Activated CD4-positive, CD25-positive, alpha-beta regulatory T cell treated with anti-CD3 and anti-CD28 coated beads, Interleukin-2, amount 50 U/mL, for 16 hours (primary cell): ENCODE measurements at regions not wholly inside any gene's neighbourhood (a gene's known extent, or its start where the extent isn't known, plus 50 kb on each side); places are given as distances from the start of the nearest gene placed in this dataset.
"Not testable (repeated sequence)": the region's sequence is repeated elsewhere in the genome, so short reads cannot be mapped to it uniquely, and the experiment has no call there.

ENCODE experiments used
- DNase-seq: peaks from one replicate; pipeline ENCODE4 v3.0.0-alpha.2; 2020; ENCODE audit warnings: low read depth, low spot score

DNA sequence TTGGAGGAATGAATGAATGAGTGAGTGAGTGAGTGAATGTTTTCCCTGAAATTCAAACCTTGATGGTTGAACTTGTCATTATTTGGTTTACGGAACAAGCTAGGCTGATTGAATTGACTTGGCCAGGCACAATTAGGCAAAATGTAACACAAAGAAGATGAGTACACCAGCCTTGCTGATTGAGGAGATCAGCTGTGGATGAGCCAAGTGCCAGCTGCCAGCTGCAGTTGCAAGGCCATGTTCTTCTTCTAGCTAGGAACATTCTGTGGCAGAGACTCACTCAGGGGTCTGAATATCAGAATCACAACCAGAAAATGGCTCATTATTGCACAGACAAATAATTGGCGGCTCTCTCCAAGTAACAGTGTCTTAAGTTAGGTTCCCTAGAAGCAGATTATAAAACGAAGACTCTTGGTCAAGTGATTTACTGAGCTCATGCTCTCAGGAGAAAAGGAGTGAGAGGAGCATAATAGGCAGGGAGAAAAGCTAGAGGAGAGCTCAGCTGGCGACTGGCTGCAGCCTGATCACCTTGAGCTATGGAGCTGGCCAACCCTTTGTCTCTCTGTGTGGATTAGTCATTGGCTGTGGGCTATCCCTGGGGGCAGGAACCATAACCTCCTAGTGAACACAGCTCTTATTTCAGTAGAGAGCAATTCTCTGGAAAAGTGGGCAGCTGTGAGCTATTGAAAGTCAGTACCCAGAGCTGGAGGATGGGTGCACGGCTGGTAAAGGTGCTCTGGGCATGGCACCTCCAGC is 225.3 kb upstream of the SERP2 start:
- DNase-seq = no peak

GRCh38 chr13:44149231-44149630 is 224.4 kb upstream of the SERP2 start:
- DNase-seq = not testable (repeated sequence)

GRCh38 chr13:44149821-44150220 is 223.8 kb upstream of the SERP2 start:
- DNase-seq = no peak

- no peak for DNase-seq
Observed at GRCh38 chr13:44151474-44151873, 222.2 kb upstream of the SERP2 start.

DNA sequence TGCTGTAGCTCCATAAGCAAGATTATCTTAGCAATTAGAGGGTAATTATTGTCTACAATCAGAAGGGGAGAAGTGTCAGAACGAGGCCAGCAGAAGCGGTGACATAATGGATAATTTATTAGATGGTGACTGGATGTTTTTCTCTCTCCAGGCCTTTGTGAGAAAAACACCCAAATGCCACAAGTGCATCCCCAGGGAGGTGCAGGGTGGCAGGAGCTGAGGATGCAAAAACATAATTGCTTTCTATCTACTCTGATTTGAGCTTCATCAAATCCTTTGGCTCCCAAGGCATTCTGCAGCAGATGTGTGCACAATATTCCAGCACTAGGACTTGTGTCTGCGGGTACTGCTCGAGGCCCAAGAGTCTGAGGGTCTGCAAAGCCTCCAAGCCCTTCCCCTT is 220.1 kb upstream of the SERP2 start:
- no peak for DNase-seq

- DNase-seq = no peak
Observed at GRCh38 chr13:44155422-44156293, 218.0 kb upstream of the SERP2 start.

DNA sequence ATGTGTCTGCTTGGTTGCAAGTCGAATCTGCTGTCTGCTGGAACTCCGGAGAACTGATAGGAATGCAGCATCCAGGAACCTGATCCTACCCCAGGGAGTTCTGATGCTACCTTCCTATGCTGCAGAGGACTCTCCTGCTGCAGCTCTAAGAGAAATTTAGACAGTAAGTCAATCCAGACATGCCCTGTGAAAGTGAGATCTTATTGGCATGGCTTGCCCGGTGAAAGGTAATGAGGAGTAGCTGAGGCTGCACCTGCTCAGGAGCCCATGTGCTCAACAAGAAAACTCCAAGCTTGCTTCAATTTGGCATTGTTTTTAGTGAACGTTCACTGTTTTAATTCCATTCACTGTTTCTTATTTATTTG is 217.3 kb upstream of the SERP2 start:
- DNase-seq = no peak

DNA sequence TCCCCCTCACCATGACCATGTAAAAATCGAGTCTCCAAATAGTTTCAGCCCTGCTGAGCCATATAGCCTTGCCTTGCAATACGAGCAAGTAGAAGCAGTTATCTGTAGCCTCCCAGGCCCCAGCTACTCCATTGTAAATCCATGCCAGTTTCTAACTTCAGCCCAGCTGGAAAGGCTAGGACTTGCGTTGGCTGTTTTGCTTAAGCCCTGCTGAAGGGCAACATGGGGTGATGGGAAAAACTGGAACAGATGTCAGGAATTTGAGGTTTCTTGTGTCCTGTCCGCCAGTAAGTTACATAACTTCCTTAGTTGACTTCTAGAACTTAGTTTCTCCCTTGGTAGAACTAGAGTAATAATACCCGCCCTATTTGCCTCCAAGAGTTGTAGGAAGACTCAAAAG is 216.0 kb upstream of the SERP2 start:
- DNase-seq = no peak

DNA sequence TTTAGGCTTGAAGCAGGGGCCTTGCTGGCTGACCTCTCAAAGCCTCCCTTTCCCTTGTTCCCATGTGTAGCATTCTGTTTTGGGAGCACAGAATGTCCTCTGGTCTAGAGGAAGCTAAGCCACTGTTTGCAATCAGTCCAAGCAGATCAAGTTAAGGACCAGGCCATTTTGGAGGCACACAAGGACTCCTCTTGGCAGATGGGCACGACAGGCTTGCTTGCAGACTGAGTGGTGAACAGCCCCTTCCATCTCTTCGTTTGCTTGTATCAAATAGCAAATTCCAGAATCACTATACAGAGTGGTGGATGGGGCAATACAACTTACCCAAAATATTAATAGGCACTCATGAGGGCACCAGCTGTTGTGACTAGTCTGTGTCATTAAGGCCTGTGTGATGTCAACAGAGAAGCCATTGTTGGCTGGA is 215.5 kb upstream of the SERP2 start:
- no peak for DNase-seq

DNA sequence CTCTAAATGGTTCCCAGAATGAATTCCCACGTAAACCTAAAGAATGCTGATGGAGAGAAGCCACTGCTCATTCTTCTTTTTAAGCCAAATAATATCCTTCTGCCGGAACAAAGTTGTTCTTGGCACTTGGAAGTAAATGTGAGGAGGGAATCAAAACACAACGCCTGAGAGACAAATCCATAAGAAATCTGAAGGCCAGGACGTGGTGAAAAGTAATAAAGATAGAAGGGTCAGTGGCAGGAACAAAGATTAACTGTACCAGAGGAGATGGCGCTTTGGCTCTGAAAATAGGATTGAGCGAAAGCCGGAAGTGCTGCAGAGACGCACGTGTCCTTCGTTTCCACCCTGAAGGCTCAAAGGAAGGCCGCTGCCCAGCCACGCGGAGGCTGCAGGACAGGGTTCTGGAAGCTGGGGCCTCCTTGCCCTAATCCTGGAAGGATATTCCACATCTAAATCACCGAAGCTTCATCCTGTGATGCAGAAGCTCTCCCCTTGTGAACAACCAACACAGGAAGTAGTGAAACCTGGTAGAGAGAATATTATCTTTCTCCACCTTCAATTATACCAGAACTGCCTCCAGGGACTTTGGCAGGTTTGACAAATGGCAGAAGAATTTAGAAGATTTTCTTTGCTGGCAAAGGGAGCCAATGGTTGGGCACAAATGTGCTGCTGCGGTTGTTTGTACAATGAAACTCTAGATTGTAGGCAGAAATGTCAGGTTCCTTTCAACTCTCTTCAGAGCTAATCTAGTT is 214.6 kb upstream of the SERP2 start:
- no peak for DNase-seq

DNA sequence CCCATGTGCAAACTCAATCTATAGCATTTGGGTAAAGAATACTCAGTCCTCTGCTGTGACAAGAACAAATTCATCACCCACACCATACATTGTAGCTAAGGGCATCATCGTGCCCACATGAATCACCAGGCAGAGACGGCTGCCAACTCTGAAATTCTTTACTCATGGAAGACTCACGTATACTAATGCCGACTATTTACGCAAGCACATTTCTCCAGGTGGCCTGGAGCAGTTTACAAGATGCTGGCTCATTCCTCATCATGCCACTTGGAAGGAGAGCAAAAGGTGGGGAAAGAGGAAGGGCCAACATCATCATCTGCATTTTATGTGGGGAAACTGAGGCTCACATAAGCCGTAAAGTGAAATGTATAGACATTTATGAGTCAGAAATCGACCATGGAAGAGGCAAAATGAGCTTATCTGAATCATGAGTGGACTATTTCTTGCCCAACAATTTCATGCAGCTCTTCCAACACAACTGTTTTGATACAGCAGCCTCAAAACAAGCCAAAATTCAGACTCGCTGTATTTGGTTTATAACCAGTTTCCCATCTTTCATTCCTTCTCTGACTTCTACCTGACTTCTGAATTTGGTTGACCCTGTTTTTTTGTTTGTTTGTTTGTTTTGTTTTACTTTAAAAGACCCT is 213.9 kb upstream of the SERP2 start:
- no peak for DNase-seq

DNA sequence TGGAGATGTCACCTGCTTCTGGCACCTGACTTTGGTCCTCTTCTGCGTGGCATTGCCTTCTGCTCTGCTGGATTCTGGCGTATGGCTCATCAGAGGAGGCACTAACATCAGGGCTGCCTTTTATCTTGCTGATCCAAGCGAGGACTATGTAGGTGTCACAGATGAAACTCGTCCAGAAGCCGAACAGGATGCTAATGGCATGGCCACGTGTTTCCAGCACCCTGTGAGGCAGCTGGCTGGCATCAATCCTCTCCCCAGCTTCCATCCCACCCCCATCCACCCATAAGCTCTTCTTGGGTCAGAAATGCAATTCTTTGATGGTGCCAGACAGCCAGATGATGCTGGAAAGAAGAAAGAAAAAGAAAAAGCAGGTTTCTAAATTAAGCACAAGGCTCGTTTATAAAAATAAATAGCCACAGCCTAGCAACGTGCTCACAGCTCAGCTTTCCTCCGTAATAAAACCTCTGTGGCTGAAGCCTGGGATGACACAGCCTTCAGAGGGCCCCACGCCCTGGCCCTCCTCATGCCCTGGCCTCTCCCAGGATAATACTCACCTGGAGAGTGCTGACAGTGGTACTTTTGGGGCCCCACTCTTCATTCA is 212.9 kb upstream of the SERP2 start:
- no peak for DNase-seq

GRCh38 chr13:44163108-44163507 is 210.5 kb upstream of the SERP2 start:
- DNase-seq = no peak

- DNase-seq = no peak
Observed at GRCh38 chr13:44165221-44165888, 208.3 kb upstream of the SERP2 start.

- no peak for DNase-seq
Observed at GRCh38 chr13:44165889-44166496, 207.6 kb upstream of the SERP2 start.

DNA sequence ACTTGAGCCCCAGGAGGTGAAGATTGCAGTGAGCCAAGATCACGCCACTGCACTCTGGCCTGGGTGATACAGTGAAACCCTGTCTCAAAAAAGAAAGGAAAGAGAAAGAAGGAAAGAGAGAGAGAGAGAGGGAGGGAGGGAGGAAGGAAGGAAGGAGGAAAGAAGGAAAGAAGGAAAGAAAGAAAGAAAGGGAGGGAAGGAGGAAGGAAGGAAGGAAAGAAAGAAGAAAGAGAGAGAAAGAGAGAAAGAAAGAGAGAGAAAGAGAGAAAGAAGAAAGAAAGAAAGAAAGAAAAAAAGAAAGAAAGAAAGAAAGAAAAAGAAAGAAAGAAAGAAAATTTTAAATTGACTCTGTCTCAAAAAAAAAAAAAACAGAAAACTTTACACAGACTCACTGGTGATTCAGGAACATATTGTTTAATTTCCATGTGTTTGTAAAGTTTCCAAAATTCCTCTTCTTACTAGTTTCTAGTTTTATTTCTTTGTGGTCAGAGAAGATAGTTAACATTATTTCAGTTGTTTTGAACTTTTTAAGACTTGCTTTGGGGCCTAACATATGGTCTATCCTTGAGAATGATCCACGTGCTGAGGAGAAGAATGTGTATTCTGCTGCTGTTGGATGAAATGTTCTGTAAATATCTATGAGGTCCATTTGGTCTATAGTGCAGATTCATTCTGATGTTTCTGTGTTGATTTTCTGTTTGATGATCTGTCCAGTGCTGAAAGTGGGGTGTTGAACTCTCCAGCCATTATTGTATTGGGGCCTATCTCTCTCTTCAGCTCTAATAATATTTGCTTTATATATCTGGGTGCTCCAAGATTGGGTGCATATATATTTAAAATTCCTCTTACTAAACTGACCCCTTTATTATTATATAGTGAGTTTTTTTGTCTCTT is 204.4 kb upstream of the SERP2 start:
- DNase-seq = no peak

DNA sequence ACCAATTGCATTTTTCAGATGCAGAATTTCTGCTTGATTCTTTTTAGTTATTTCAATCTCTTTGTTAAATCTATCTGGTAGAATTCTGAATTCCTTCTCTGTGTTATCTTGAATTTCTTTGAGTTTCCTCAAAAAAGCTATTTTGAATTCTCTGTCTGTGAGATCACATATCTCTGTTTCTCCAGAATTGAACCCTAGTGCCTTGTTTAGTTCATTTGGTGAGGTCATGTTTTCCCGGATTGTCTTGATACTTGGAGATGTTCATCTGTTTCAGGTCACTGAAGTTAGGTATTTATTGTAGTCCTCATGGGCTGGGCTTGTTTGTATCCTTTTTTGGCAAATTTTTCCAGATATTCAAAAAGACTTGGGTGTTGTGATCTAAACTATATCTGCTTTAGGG is 202.9 kb upstream of the SERP2 start:
- no peak for DNase-seq

DNA sequence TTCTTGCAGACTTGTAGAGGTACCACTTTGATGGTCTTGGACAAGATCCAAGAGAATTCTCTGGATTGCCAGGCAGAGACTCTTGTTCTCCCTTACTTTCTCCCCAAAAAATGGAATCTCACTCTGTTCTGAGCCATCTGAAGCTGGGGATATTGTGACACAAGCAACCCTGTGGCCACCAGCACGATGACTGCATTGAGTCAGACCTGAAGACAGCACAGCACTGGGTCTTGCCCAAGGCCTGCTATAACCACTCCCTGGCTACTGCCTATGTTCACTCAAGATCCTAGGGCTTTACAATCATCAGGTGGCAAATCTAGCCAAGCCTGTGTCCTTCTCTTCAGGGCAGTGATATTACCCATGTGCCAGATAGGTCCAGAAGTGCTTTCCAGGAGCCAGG is 202.5 kb upstream of the SERP2 start:
- DNase-seq = no peak

DNA sequence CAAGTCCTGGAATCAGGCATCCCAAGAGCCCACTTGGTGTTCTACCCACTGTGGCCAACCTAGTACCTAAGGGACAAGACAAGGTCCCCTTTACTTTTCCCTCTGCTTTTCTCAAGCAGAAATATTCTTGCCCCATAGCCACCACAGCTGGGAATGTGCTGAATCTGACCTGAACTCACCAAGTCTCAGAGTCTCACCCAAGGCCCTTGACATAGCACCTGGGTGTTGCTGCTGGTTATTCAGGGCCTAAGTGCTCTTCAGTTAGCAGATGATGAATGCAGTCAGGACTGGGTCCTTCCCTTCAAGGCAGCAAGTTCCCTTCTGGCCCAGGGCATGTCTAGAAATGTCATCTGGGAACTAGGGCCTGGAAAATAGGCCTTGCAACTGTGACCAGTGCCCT is 201.8 kb upstream of the SERP2 start:
- no peak for DNase-seq
